ENCODE measurements at regions not wholly inside any gene's neighbourhood (a gene's known extent, or its start where the extent isn't known, plus 50 kb on each side); places are given as distances from the start of the nearest gene placed in this dataset.

GRCh38 chr5:176151281-176151680 lies 86.9 kb upstream of the SIMC1 start:
- ATAC-seq, result no peak
- no peak overlapping the region for H3K27ac ChIP-seq (ENCODE audit: low read length)
- intact Hi-C loops (cut with micrococcal nuclease), result no loop called here
- WGBS (ENCODE audit: insufficient coverage), result 91% methylated on average over 9 of the region's 9 CpGs
- Mint-ChIP-seq H3K4me1 (no peaks in the 10 kb centered on the region), H3K4me3 (no peak overlapping the region), H3K36me3 (no peaks in the 10 kb centered on the region), H3K27me3 (ENCODE audit: low read depth in 2 of 2) (peaks cover 20 to 34% of the 10 kb centered on the region in 2 donors), H3K27ac (no peak overlapping the region), H3K9me3 (no peaks in the 10 kb centered on the region)
- H3K36me3 ChIP-seq (ENCODE audit: control insufficient read depth, insufficient read depth, low read length), result no peaks in the 10 kb centered on the region
- H3K4me1 ChIP-seq (ENCODE audit: control insufficient read depth, insufficient read depth, low read length), result no peaks in the 10 kb centered on the region
- DNase-seq, result no peak
- H3K9me3 ChIP-seq (ENCODE audit: control insufficient read depth, insufficient read depth, low read length), result no peaks in the 10 kb centered on the region
- H3K27me3 ChIP-seq (ENCODE audit: control insufficient read depth, insufficient read depth, low read length), result no peaks in the 10 kb centered on the region
- TF ChIP-seq CTCF (IDR thresholded peaks at IDR 0.05), result no peak
- H3K4me3 ChIP-seq (ENCODE audit: low read length), result no peak overlapping the region

GRCh38 chr5:176152191-176152929 lies 85.9 kb upstream of the SIMC1 start:
- 84% methylated on average over 13 of the region's 13 CpGs for WGBS (ENCODE audit: insufficient coverage)
- intact Hi-C loops (cut with micrococcal nuclease), result no loop called here
- no peaks in the 10 kb centered on the region for H3K4me1 Mint-ChIP-seq
- Histone ChIP-seq H3K9me3 (ENCODE audit: control insufficient read depth, insufficient read depth, low read length) (no peaks in the 10 kb centered on the region), H3K4me1 (ENCODE audit: control insufficient read depth, insufficient read depth, low read length) (no peaks in the 10 kb centered on the region), H3K36me3 (ENCODE audit: control insufficient read depth, insufficient read depth, low read length) (no peaks in the 10 kb centered on the region), H3K4me3 (ENCODE audit: low read length) (no peak overlapping the region), H3K27ac (ENCODE audit: low read length) (no peak overlapping the region), H3K27me3 (ENCODE audit: control insufficient read depth, insufficient read depth, low read length) (no peaks in the 10 kb centered on the region)
- no peaks in the 10 kb centered on the region for H3K9me3 Mint-ChIP-seq
- no peak for TF ChIP-seq CTCF (IDR thresholded peaks at IDR 0.05)
- ATAC-seq (no peak), DNase-seq (no peak)
- no peak overlapping the region for H3K27ac Mint-ChIP-seq
- no peaks in the 10 kb centered on the region for H3K36me3 Mint-ChIP-seq
- peaks cover 19 to 33% of the 10 kb centered on the region in 2 donors for H3K27me3 Mint-ChIP-seq (ENCODE audit: low read depth in 2 of 2)
- H3K4me3 Mint-ChIP-seq, result no peak overlapping the region

DNA sequence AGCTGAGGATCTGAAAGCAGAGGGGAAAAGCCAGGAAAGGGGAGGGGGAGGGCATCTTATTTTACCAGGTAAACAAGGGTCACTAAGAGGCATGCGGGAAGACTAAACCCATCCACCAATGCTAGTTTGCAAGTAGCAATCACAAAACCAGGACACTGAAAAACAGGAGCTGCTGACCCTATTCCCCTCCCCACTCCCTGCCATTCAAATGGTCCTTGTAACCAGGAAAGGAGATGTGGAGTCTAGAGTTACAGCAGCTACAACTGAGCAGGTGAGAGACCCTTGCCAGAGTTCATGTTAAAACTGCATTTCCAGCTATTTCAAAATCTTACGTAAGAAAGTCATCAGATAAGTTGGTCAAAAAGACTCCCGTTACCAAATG lies 85.3 kb upstream of the SIMC1 start:
- no peaks in the 10 kb centered on the region for H3K36me3 ChIP-seq (ENCODE audit: control insufficient read depth, insufficient read depth, low read length)
- ATAC-seq (no peak), DNase-seq (no peak)
- no peak overlapping the region for H3K4me3 ChIP-seq (ENCODE audit: low read length)
- Mint-ChIP-seq H3K9me3 (no peaks in the 10 kb centered on the region), H3K4me1 (no peaks in the 10 kb centered on the region), H3K27me3 (ENCODE audit: low read depth in 2 of 2) (peaks cover 19 to 33% of the 10 kb centered on the region in 2 donors), H3K36me3 (no peaks in the 10 kb centered on the region), H3K27ac (no peak overlapping the region), H3K4me3 (no peak overlapping the region)
- intact Hi-C loops (cut with micrococcal nuclease), result no loop called here
- no peaks in the 10 kb centered on the region for H3K27me3 ChIP-seq (ENCODE audit: control insufficient read depth, insufficient read depth, low read length)
- no peaks in the 10 kb centered on the region for H3K4me1 ChIP-seq (ENCODE audit: control insufficient read depth, insufficient read depth, low read length)
- WGBS (ENCODE audit: insufficient coverage), result 100% methylated on average over 3 of the region's 3 CpGs
- no peaks in the 10 kb centered on the region for H3K9me3 ChIP-seq (ENCODE audit: control insufficient read depth, insufficient read depth, low read length)
- no peak for TF ChIP-seq CTCF (IDR thresholded peaks at IDR 0.05)
- no peak overlapping the region for H3K27ac ChIP-seq (ENCODE audit: low read length)

DNA sequence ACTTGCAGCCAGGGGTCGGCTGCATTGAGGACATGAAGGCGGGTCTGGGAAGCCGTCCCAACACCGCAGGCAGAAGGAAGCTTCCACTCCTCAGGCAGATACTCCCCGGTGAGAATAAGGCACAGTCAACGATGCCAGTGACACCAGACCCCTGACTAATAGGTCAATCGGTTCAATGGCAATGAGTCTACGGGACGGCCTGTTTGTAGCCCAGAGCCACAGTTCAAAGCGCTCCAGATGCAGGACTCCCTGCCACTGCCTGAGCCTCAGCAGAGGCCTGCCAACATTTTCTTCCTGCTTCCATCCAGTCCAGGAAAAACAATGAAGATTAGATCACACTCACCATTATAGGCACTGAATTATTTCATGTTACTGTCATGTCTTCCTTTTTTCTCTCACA lies 84.5 kb upstream of the SIMC1 start:
- no peak overlapping the region for H3K27ac ChIP-seq (ENCODE audit: low read length)
- no peak for DNase-seq
- intact Hi-C loops (cut with micrococcal nuclease), result no loop called here
- no peaks in the 10 kb centered on the region for H3K27me3 ChIP-seq (ENCODE audit: control insufficient read depth, insufficient read depth, low read length)
- H3K27me3 Mint-ChIP-seq (ENCODE audit: low read depth in 2 of 2), result peaks cover 19 to 35% of the 10 kb centered on the region in 2 donors
- H3K9me3 ChIP-seq (ENCODE audit: control insufficient read depth, insufficient read depth, low read length), result no peaks in the 10 kb centered on the region
- H3K9me3 Mint-ChIP-seq, result no peaks in the 10 kb centered on the region
- 80% methylated on average over 10 of the region's 10 CpGs for WGBS (ENCODE audit: insufficient coverage)
- H3K4me1 Mint-ChIP-seq, result no peaks in the 10 kb centered on the region
- no peak overlapping the region for H3K27ac Mint-ChIP-seq
- no peak overlapping the region for H3K4me3 Mint-ChIP-seq
- TF ChIP-seq CTCF (IDR thresholded peaks at IDR 0.05), result no peak
- H3K4me3 ChIP-seq (ENCODE audit: low read length), result no peak overlapping the region
- no peaks in the 10 kb centered on the region for H3K36me3 Mint-ChIP-seq
- ATAC-seq, result no peak
- H3K36me3 ChIP-seq (ENCODE audit: control insufficient read depth, insufficient read depth, low read length), result no peaks in the 10 kb centered on the region
- H3K4me1 ChIP-seq (ENCODE audit: control insufficient read depth, insufficient read depth, low read length), result no peaks in the 10 kb centered on the region

Measured in natural killer cell (primary cell).